ENCODE measurements at regions not wholly inside any gene's neighbourhood (a gene's known extent, or its start where the extent isn't known, plus 50 kb on each side); places are given as distances from the start of the nearest gene placed in this dataset.

- no peak overlapping the region for H3K27ac ChIP-seq (ENCODE audit: low read depth in 1 of 2, low read length in 2 of 2)
- no peaks in the 10 kb centered on the region for H3K9me3 ChIP-seq (replicated peaks in 1 of 2; ENCODE audit: control insufficient read depth in 1 of 2, insufficient read depth in 1 of 2, low read length in 2 of 2)
- no peaks in the 10 kb centered on the region for H3K79me2 ChIP-seq (ENCODE audit: insufficient read depth, low read length)
- H3K9me3 Mint-ChIP-seq, result peaks cover 0 to 6% (median 2%) of the 10 kb centered on the region in 7 donors
- H3K36me3 Mint-ChIP-seq, result no peaks in the 10 kb centered on the region
- intact Hi-C loops (cut with micrococcal nuclease), result no loop called here
- H3K27me3 ChIP-seq (ENCODE audit: control insufficient read depth in 2 of 2, insufficient read depth in 2 of 2, low read length in 2 of 2), result no peaks in the 10 kb centered on the region
- no peak for TF ChIP-seq CTCF (IDR thresholded peaks at IDR 0.05)
- H3K4me1 Mint-ChIP-seq, result no peaks in the 10 kb centered on the region
- H3K4me1 ChIP-seq (ENCODE audit: control insufficient read depth in 1 of 2, insufficient read depth in 2 of 2, low read length in 2 of 2), result no peaks in the 10 kb centered on the region
- 76% methylated on average over 3 of the region's 7 CpGs for WGBS (ENCODE audit: insufficient coverage)
- H2AFZ ChIP-seq (ENCODE audit: insufficient read depth, low read depth, low read length, poor library complexity, severe bottlenecking), result no peak overlapping the region
- no peak overlapping the region for H3K9ac ChIP-seq (ENCODE audit: insufficient read depth, low read length, poor library complexity, severe bottlenecking)
- no peak for DNase-seq
- H3K4me3 ChIP-seq (replicated peaks in 1 of 3; ENCODE audit: low read depth in 2 of 3, low read length in 3 of 3), result no peak overlapping the region
- no peaks in the 10 kb centered on the region for H3K27me3 Mint-ChIP-seq (ENCODE audit: low read depth in 3 of 3)
- H3K4me2 ChIP-seq (replicated peaks; ENCODE audit: extremely low read depth, low read length, poor library complexity, severe bottlenecking), result no peak overlapping the region
- H3K4me3 Mint-ChIP-seq, result no peak overlapping the region
- no peaks in the 10 kb centered on the region for H4K20me1 ChIP-seq (ENCODE audit: insufficient read depth, low read length)
- no peak overlapping the region for H3K27ac Mint-ChIP-seq
- no peaks in the 10 kb centered on the region for H3K36me3 ChIP-seq (replicated peaks in 1 of 2; ENCODE audit: control insufficient read depth in 1 of 2, insufficient read depth in 2 of 2, low read length in 2 of 2)
Observed at GRCh38 chr1:213683529-213683928, 304.2 kb upstream of the PROX1 start.

GRCh38 chr1:213684454-213684853, 303.3 kb upstream of the PROX1 start:
- Histone ChIP-seq H3K4me3 (replicated peaks in 1 of 3; ENCODE audit: low read depth in 2 of 3, low read length in 3 of 3) (no peak overlapping the region), H3K36me3 (replicated peaks in 1 of 2; ENCODE audit: control insufficient read depth in 1 of 2, insufficient read depth in 2 of 2, low read length in 2 of 2) (no peaks in the 10 kb centered on the region), H2AFZ (ENCODE audit: insufficient read depth, low read depth, low read length, poor library complexity, severe bottlenecking) (no peak overlapping the region), H3K4me2 (replicated peaks; ENCODE audit: extremely low read depth, low read length, poor library complexity, severe bottlenecking) (no peak overlapping the region), H3K79me2 (ENCODE audit: insufficient read depth, low read length) (no peaks in the 10 kb centered on the region), H3K27ac (ENCODE audit: low read depth in 1 of 2, low read length in 2 of 2) (no peak overlapping the region), H3K9me3 (replicated peaks in 1 of 2; ENCODE audit: control insufficient read depth in 1 of 2, insufficient read depth in 1 of 2, low read length in 2 of 2) (no peaks in the 10 kb centered on the region), H3K4me1 (ENCODE audit: control insufficient read depth in 1 of 2, insufficient read depth in 2 of 2, low read length in 2 of 2) (no peaks in the 10 kb centered on the region), H3K27me3 (ENCODE audit: control insufficient read depth in 2 of 2, insufficient read depth in 2 of 2, low read length in 2 of 2) (no peaks in the 10 kb centered on the region), H3K9ac (ENCODE audit: insufficient read depth, low read length, poor library complexity, severe bottlenecking) (no peak overlapping the region), H4K20me1 (ENCODE audit: insufficient read depth, low read length) (no peaks in the 10 kb centered on the region)
- intact Hi-C loops (cut with micrococcal nuclease), result no loop called here
- no peak overlapping the region for H3K4me3 Mint-ChIP-seq
- WGBS (ENCODE audit: insufficient coverage), result 100% methylated on average over 2 of the region's 3 CpGs
- no peaks in the 10 kb centered on the region for H3K27me3 Mint-ChIP-seq (ENCODE audit: low read depth in 3 of 3)
- no peak for TF ChIP-seq CTCF (IDR thresholded peaks at IDR 0.05)
- no peaks in the 10 kb centered on the region for H3K4me1 Mint-ChIP-seq
- H3K27ac Mint-ChIP-seq, result no peak overlapping the region
- peaks cover 0 to 6% (median 2%) of the 10 kb centered on the region in 7 donors for H3K9me3 Mint-ChIP-seq
- DNase-seq, result no peak
- no peaks in the 10 kb centered on the region for H3K36me3 Mint-ChIP-seq
